Activated CD8-positive, alpha-beta memory T cell treated with anti-CD3 and anti-CD28 coated beads, Interleukin-2, amount 50 U/mL, for 1 hour (primary cell): ENCODE measurements at regions not wholly inside any gene's neighbourhood (a gene's known extent, or its start where the extent isn't known, plus 50 kb on each side); places are given as distances from the start of the nearest gene placed in this dataset.
"Not testable (repeated sequence)": the region's sequence is repeated elsewhere in the genome, so short reads cannot be mapped to it uniquely, and the experiment has no call there.

Experiments
- DNase-seq: peaks from one replicate; pipeline ENCODE4 v3.0.0-alpha.2; 2020; ENCODE audit errors: extremely low read depth

- no peak for DNase-seq
These were observed 326.8 kb downstream of the CCDC85A start for GRCh38 chr2:56510610-56511009.

GRCh38 chr2:56515399-56515798 is 331.6 kb downstream of the CCDC85A start:
- DNase-seq = no peak

GRCh38 chr2:56519806-56520205 is 336.0 kb downstream of the CCDC85A start:
- no peak for DNase-seq

- DNase-seq = no peak
These were observed 338.9 kb downstream of the CCDC85A start for GRCh38 chr2:56522605-56523089.

GRCh38 chr2:56523816-56524215 is 340.0 kb downstream of the CCDC85A start:
- DNase-seq = no peak

GRCh38 chr2:56531668-56532420 is 348.1 kb downstream of the CCDC85A start:
- no peak for DNase-seq

GRCh38 chr2:56534321-56534720 is 350.5 kb downstream of the CCDC85A start:
- no peak for DNase-seq

- no peak for DNase-seq
These were observed 354.0 kb downstream of the CCDC85A start for GRCh38 chr2:56537756-56538155.

GRCh38 chr2:56539618-56540017 is 355.8 kb downstream of the CCDC85A start:
- DNase-seq = no peak

- DNase-seq = no peak
These were observed 356.7 kb downstream of the CCDC85A start for GRCh38 chr2:56540467-56540866.

GRCh38 chr2:56540916-56541315 is 357.1 kb downstream of the CCDC85A start:
- DNase-seq = no peak

- DNase-seq = no peak
These were observed 358.4 kb downstream of the CCDC85A start for GRCh38 chr2:56542213-56542612.

- DNase-seq = no peak
These were observed 381.4 kb downstream of the CCDC85A start for GRCh38 chr2:56565143-56565542.

GRCh38 chr2:56571074-56571473 is 387.3 kb downstream of the CCDC85A start:
- DNase-seq = no peak

- no peak for DNase-seq
These were observed 392.2 kb downstream of the CCDC85A start for GRCh38 chr2:56576001-56576400.

- DNase-seq = no peak
These were observed 396.5 kb downstream of the CCDC85A start for GRCh38 chr2:56580242-56580641.

- no peak for DNase-seq
These were observed 398.8 kb downstream of the CCDC85A start for GRCh38 chr2:56582570-56582969.

- no peak for DNase-seq
These were observed 400.1 kb downstream of the CCDC85A start for GRCh38 chr2:56583796-56584315.

GRCh38 chr2:56587456-56587855 is 403.7 kb downstream of the CCDC85A start:
- DNase-seq = no peak

GRCh38 chr2:56589194-56589593 is 405.4 kb downstream of the CCDC85A start:
- no peak for DNase-seq

GRCh38 chr2:56589835-56590234 is 406.0 kb downstream of the CCDC85A start:
- DNase-seq = no peak

GRCh38 chr2:56590611-56591010 is 406.8 kb downstream of the CCDC85A start:
- DNase-seq = no peak

GRCh38 chr2:56606086-56606485 is 422.3 kb downstream of the CCDC85A start:
- DNase-seq = not testable (repeated sequence)

- no peak for DNase-seq
These were observed 429.5 kb downstream of the CCDC85A start for GRCh38 chr2:56613254-56613653.
